ENCODE measurements at regions not wholly inside any gene's neighbourhood (a gene's known extent, or its start where the extent isn't known, plus 50 kb on each side); places are given as distances from the start of the nearest gene placed in this dataset.

DNA sequence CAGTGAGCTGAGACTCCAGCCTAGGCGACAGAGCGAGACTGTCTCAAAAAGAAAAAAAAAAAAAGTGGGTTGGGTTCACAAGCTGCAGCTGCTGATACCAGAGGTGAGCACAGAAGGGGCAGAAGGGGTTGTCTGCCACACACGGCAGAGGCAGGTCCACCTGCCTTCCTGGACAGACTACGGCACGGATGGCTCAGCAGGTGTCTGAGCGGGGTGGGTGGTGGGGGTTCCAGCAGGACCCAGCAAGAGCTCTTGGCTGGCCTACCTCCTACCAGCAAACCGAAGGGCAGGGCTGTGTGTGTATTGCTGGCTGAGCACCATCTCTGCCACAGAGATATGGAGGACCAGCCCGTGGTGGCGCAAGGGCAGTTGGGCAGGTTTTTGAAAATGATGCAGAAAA is 130.4 kb upstream of the ASB18 start:
- CTCF ChIA-PET = no interaction called here

DNA sequence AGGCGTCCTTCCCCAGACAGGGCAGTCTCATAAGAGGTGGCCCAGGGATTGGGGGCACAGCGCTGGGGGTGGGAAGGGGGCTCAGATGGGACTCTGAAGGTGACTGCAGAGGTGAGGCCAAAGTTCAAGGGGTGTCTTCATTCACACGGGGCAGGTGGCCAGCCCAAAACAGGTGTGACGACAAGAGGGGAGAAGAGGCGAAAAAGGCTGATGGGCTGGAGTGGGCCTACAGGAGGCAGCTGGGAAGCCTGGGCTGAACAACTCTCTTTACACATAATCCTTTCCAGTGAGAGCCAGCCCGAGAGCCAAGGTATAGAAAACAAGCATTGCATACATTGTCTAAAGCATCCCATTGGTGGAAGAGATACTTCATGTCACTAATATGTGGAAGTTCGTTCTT is 130.9 kb upstream of the ASB18 start:
- ATAC-seq = no peak
- no peak for TF ChIP-seq RARB (CRISPR knock-in tag; IDR thresholded peaks at IDR 0.05)
- TF ChIP-seq FOXS1 (CRISPR knock-in tag; IDR thresholded peaks at IDR 0.05) = no peak
- no peak for TF ChIP-seq SMC3 (IDR thresholded peaks at IDR 0.05)
- TF ChIP-seq HOXB5 (CRISPR knock-in tag; IDR thresholded peaks at IDR 0.05) = no peak
- no peak for TF ChIP-seq ZC3H11A (IDR thresholded peaks at IDR 0.05)
- TF ChIP-seq JUN (IDR thresholded peaks at IDR 0.05) = no peak
- TF ChIP-seq SREBF2 (IDR thresholded peaks at IDR 0.05) = no peak
- no peak for TF ChIP-seq NPAS2 (CRISPR knock-in tag; IDR thresholded peaks at IDR 0.05; ENCODE audit: borderline replicate concordance)
- TF ChIP-seq, protein P1, sequence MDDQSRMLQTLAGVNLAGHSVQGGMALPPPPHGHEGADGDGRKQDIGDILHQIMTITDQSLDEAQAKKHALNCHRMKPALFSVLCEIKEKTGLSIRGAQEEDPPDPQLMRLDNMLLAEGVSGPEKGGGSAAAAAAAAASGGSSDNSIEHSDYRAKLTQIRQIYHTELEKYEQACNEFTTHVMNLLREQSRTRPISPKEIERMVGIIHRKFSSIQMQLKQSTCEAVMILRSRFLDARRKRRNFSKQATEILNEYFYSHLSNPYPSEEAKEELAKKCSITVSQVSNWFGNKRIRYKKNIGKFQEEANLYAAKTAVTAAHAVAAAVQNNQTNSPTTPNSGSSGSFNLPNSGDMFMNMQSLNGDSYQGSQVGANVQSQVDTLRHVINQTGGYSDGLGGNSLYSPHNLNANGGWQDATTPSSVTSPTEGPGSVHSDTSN (IDR thresholded peaks at IDR 0.05) = no peak
- TF ChIP-seq, protein P2, sequence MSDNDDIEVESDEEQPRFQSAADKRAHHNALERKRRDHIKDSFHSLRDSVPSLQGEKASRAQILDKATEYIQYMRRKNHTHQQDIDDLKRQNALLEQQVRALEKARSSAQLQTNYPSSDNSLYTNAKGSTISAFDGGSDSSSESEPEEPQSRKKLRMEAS (IDR thresholded peaks at IDR 0.05) = no peak
- no peak for TF ChIP-seq ESRRA (IDR thresholded peaks at IDR 0.05; ENCODE audit: borderline replicate concordance, low read length)
- no peak for TF ChIP-seq EP300 (IDR thresholded peaks at IDR 0.05)
- TF ChIP-seq, protein P3, sequence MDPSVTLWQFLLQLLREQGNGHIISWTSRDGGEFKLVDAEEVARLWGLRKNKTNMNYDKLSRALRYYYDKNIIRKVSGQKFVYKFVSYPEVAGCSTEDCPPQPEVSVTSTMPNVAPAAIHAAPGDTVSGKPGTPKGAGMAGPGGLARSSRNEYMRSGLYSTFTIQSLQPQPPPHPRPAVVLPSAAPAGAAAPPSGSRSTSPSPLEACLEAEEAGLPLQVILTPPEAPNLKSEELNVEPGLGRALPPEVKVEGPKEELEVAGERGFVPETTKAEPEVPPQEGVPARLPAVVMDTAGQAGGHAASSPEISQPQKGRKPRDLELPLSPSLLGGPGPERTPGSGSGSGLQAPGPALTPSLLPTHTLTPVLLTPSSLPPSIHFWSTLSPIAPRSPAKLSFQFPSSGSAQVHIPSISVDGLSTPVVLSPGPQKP (IDR thresholded peaks at IDR 0.05; ENCODE audit: low read depth, low read length) = no peak
- TF ChIP-seq BHLHE40 (IDR thresholded peaks at IDR 0.05; ENCODE audit: low read depth, low read length) = no peak
- no peak for TF ChIP-seq MAFK (IDR thresholded peaks at IDR 0.05; ENCODE audit: partially characterized antibody)
- TF ChIP-seq HEYL (CRISPR knock-in tag; IDR thresholded peaks at IDR 0.05) = no peak
- 50% methylated on average over 7 of the region's 7 CpGs for WGBS (ENCODE audit: missing lambda C conversion rate)
- ChIA-PET CTCF (no interaction called here), POLR2A (no interaction called here)
- no peak for FAIRE-seq
- Histone ChIP-seq H3K4me3 (no peak overlapping the region), H3K27ac (no peak overlapping the region), H3K4me2 (no peak overlapping the region), H3K4me1 (no peaks in the 10 kb centered on the region), H3K9me3 (no peaks in the 10 kb centered on the region)
- DNase-seq (ENCODE audit: low read depth in 1 of 2, low spot score in 1 of 2) = no peak

More for the DNA sequence above, 130.4 kb upstream of the ASB18 start:
- H3K4me1 ChIP-seq = no peaks in the 10 kb centered on the region
- no peak for DNase-seq (ENCODE audit: low read depth in 1 of 2, low spot score in 1 of 2)
- H3K9me3 ChIP-seq = no peaks in the 10 kb centered on the region
- 85% methylated on average over 7 of the region's 9 CpGs for WGBS (ENCODE audit: missing lambda C conversion rate)
- no peak for FAIRE-seq
- no peak overlapping the region for H3K27ac ChIP-seq
- POLR2A ChIA-PET = no interaction called here
- no peak for ATAC-seq
- TF ChIP-seq FOSB (CRISPR knock-in tag; IDR thresholded peaks at IDR 0.05) (no peak), RFX5 (IDR thresholded peaks at IDR 0.05) (no peak), CBX2 (IDR thresholded peaks at IDR 0.05; ENCODE audit: borderline replicate concordance, low read depth) (no peak), RNF2 (IDR thresholded peaks at IDR 0.05; ENCODE audit: borderline replicate concordance, low read depth) (no peak), SMC3 (IDR thresholded peaks at IDR 0.05) (no peak), ESRRA (IDR thresholded peaks at IDR 0.05; ENCODE audit: borderline replicate concordance, low read length) (no peak), MAFK (IDR thresholded peaks at IDR 0.05; ENCODE audit: partially characterized antibody) (no peak), EP300 (IDR thresholded peaks at IDR 0.05) (no peak), POLR2AphosphoS2 (conservative IDR thresholded peaks at IDR 0.05; ENCODE audit: low read length) (no peak), POLR2A (IDR thresholded peaks at IDR 0.05; ENCODE audit: low read length) (no peak), HDAC2 (IDR thresholded peaks at IDR 0.05) (no peak), ZNF302 (CRISPR knock-in tag; IDR thresholded peaks at IDR 0.05) (no peak), ZC3H11A (IDR thresholded peaks at IDR 0.05) (no peak), KDM5A (IDR thresholded peaks at IDR 0.05) (no peak), TP53 (CRISPR knock-in tag; IDR thresholded peaks at IDR 0.05) (no peak), HOXA7 (CRISPR knock-in tag; IDR thresholded peaks at IDR 0.05) (no peak), NFE2L2 (conservative IDR thresholded peaks at IDR 0.05; ENCODE audit: low read length) (no peak)
- no peak overlapping the region for H3K4me2 ChIP-seq
- no peak overlapping the region for H3K4me3 ChIP-seq
